ENCODE measurements at regions not wholly inside any gene's neighbourhood (a gene's known extent, or its start where the extent isn't known, plus 50 kb on each side); places are given as distances from the start of the nearest gene placed in this dataset.

- Histone ChIP-seq H3K9me3 (no peaks in the 10 kb centered on the region), H3K4me3 (no peak overlapping the region), H3K36me3 (no peaks in the 10 kb centered on the region), H3K4me1 (no peaks in the 10 kb centered on the region), H3K27me3 (no peaks in the 10 kb centered on the region), H3K27ac (no peak overlapping the region)
- WGBS, 2 donors = 95 to 100% methylated on average over 2 of the region's 2 CpGs
- DNase-seq (no peak), ATAC-seq (ENCODE audit: low FRiP score in 2 of 2) (no peak)
- TF ChIP-seq CTCF (IDR thresholded peaks at IDR 0.05) (no peak), POLR2A (IDR thresholded peaks at IDR 0.05) (no peak), EP300 (IDR thresholded peaks at IDR 0.05) (no peak), POLR2AphosphoS5 (IDR thresholded peaks at IDR 0.05) (no peak)
Observed at GRCh38 chr5:58285900-58286299, 174.0 kb downstream of the PLK2 start.

GRCh38 chr5:58284886-58285285 is 175.0 kb downstream of the PLK2 start:
- Histone ChIP-seq H3K9me3 (no peaks in the 10 kb centered on the region), H3K27ac (no peak overlapping the region), H3K4me1 (no peaks in the 10 kb centered on the region), H3K36me3 (no peaks in the 10 kb centered on the region), H3K4me3 (no peak overlapping the region), H3K27me3 (no peaks in the 10 kb centered on the region)
- no peak for DNase-seq
- WGBS, 2 donors = 90 to 98% methylated on average over 2 of the region's 2 CpGs
- TF ChIP-seq POLR2AphosphoS5 (IDR thresholded peaks at IDR 0.05) = no peak
- TF ChIP-seq EP300 (IDR thresholded peaks at IDR 0.05) = no peak
- TF ChIP-seq POLR2A (IDR thresholded peaks at IDR 0.05) = no peak
- no peak for TF ChIP-seq CTCF (IDR thresholded peaks at IDR 0.05)
- ATAC-seq (ENCODE audit: low FRiP score in 2 of 2) = no peak

GRCh38 chr5:58281189-58281588 is 178.7 kb downstream of the PLK2 start:
- Histone ChIP-seq H3K4me1 (no peaks in the 10 kb centered on the region), H3K27ac (no peak overlapping the region), H3K36me3 (no peaks in the 10 kb centered on the region), H3K9me3 (no peaks in the 10 kb centered on the region), H3K27me3 (no peaks in the 10 kb centered on the region), H3K4me3 (no peak overlapping the region)
- no peak for ATAC-seq (ENCODE audit: low FRiP score in 2 of 2)
- no peak for TF ChIP-seq POLR2A (IDR thresholded peaks at IDR 0.05)
- TF ChIP-seq EP300 (IDR thresholded peaks at IDR 0.05) = no peak
- TF ChIP-seq CTCF (IDR thresholded peaks at IDR 0.05) = no peak
- no peak for TF ChIP-seq POLR2AphosphoS5 (IDR thresholded peaks at IDR 0.05)
- WGBS, 2 donors = 86 to 89% methylated on average over 2 of the region's 2 CpGs
- DNase-seq = no peak

GRCh38 chr5:58279259-58279658 is 180.6 kb downstream of the PLK2 start:
- Histone ChIP-seq H3K27me3 (no peaks in the 10 kb centered on the region), H3K27ac (no peak overlapping the region), H3K4me3 (no peak overlapping the region), H3K36me3 (no peaks in the 10 kb centered on the region), H3K9me3 (no peaks in the 10 kb centered on the region), H3K4me1 (no peaks in the 10 kb centered on the region)
- WGBS, 2 donors = 84 to 92% methylated on average over 1 of the region's 1 CpG
- no peak for TF ChIP-seq POLR2A (IDR thresholded peaks at IDR 0.05)
- TF ChIP-seq POLR2AphosphoS5 (IDR thresholded peaks at IDR 0.05) = no peak
- no peak for TF ChIP-seq CTCF (IDR thresholded peaks at IDR 0.05)
- no peak for TF ChIP-seq EP300 (IDR thresholded peaks at IDR 0.05)
- DNase-seq (no peak), ATAC-seq (ENCODE audit: low FRiP score in 2 of 2) (no peak)

- DNase-seq (no peak), ATAC-seq (ENCODE audit: low FRiP score in 2 of 2) (no peak)
- no peak for TF ChIP-seq CTCF (IDR thresholded peaks at IDR 0.05)
- no peak for TF ChIP-seq POLR2A (IDR thresholded peaks at IDR 0.05)
- TF ChIP-seq EP300 (IDR thresholded peaks at IDR 0.05) = no peak
- no peak for TF ChIP-seq POLR2AphosphoS5 (IDR thresholded peaks at IDR 0.05)
- Histone ChIP-seq H3K27ac (no peak overlapping the region), H3K27me3 (no peaks in the 10 kb centered on the region), H3K4me1 (peaks cover 0 to 8% (median 0%) of the 10 kb centered on the region in 4 donors), H3K36me3 (no peaks in the 10 kb centered on the region), H3K4me3 (no peak overlapping the region), H3K9me3 (no peaks in the 10 kb centered on the region)
- WGBS, 2 donors = 93 to 94% methylated on average over 3 of the region's 3 CpGs
Observed at GRCh38 chr5:58276431-58276830, 183.5 kb downstream of the PLK2 start.
